Prostate gland (tissue), 2 donors: ENCODE measurements at regions not wholly inside any gene's neighbourhood (a gene's known extent, or its start where the extent isn't known, plus 50 kb on each side); places are given as distances from the start of the nearest gene placed in this dataset.

ENCODE experiments used
- DNase-seq: peaks from one replicate; pipeline ENCODE4 v3.0.0-alpha.2; 2019; ENCODE audit warnings: low spot score
- H3K27ac ChIP-seq, 2 donors: fragments of 200-600 bp; sonication (generic); 2 replicates each; pipeline ENCODE4 v1.5.1; 2017 to 2019
- H3K27me3 ChIP-seq: fragments of 200-600 bp; sonication (generic); replicated peaks from 2 replicates; pipeline ENCODE4 v1.5.1; 2019; ENCODE audit not compliant: insufficient read depth
- H3K36me3 ChIP-seq, 2 donors: fragments of 200-600 bp; sonication (generic); 1 replicate in 1 of 2; 2 replicates in 1 of 2; pipeline versions ENCODE4 v1.5.1 to v1.8.1; 2017 to 2019
- H3K4me1 ChIP-seq: fragments of 200-600 bp; sonication (generic); replicated peaks from 2 replicates; pipeline ENCODE4 v1.5.1; 2019
- H3K4me3 ChIP-seq, 2 donors: fragments of 200-600 bp; sonication (generic); 2 replicates each; pipeline ENCODE4 v1.5.1; 2017 to 2019
- H3K9me3 ChIP-seq: fragments of 200-600 bp; sonication (generic); 2 replicates; pipeline ENCODE4 v1.5.1; 2017
- CTCF ChIP-seq, 4 experiments: fragments of 200-600 bp in 2 of 4; fragments of 450-650 bp in 2 of 4; sonication (generic) in 2 of 4; IDR thresholded peaks; 1 replicate in 3 of 4; 2 replicates in 1 of 4; pipeline ENCODE4 v1.5.1; 2016 to 2019; ENCODE audit warnings: antibody characterized with exemption in 4 of 4, mild to moderate bottlenecking in 2 of 4, moderate library complexity in 2 of 4
- POLR2A ChIP-seq: fragments of 450-650 bp; IDR thresholded peaks from one replicate; pipeline ENCODE4 v1.6.1; 2016; ENCODE audit warnings: antibody characterized with exemption, mild to moderate bottlenecking
- POLR2AphosphoS5 ChIP-seq: sonication (generic); formaldehyde crosslinking; IDR thresholded peaks from one replicate; pipeline ENCODE4 v1.6.1; 2017; ENCODE audit warnings: antibody characterized with exemption
- WGBS: methylation state at CpG from one replicate; pipeline ENCODE4 v1.1.5; 2018; 5-methylcytosine and 5-hydroxymethylcytosine counted together
- intact Hi-C: fragments of 100-400 bp; cut with DNase I; formaldehyde crosslinking; loops from one replicate; pipeline ENCODE4 v1.14.2; 2022

- no peaks in the 10 kb centered on the region for H3K4me1 ChIP-seq
- WGBS: 70% methylated on average over 16 of the region's 16 CpGs
- H3K9me3 ChIP-seq: no peaks in the 10 kb centered on the region
- intact Hi-C loops: no loop called here
- H3K27me3 ChIP-seq: no peaks in the 10 kb centered on the region
- H3K4me3 ChIP-seq: no peak overlapping the region
- TF ChIP-seq POLR2A (no peak), POLR2AphosphoS5 (no peak), CTCF (IDR thresholded peaks at IDR 0.05) (no peak)
- no peaks in the 10 kb centered on the region for H3K36me3 ChIP-seq
- H3K27ac ChIP-seq: no peak overlapping the region
- no peak for DNase-seq
Measured at GRCh38 chr13:112229992-112230872, 145.9 kb upstream of the SPACA7 start.

- WGBS: 90% methylated on average over 21 of the region's 21 CpGs
- TF ChIP-seq POLR2AphosphoS5: no peak
- no peak for TF ChIP-seq POLR2A
- no peak for TF ChIP-seq CTCF (IDR thresholded peaks at IDR 0.05)
Measured at GRCh38 chr13:112231451-112232083, 144.6 kb upstream of the SPACA7 start.

GRCh38 chr13:112233256-112233655 is 142.9 kb upstream of the SPACA7 start:
- Histone ChIP-seq H3K4me1 (no peaks in the 10 kb centered on the region), H3K27ac (no peak overlapping the region), H3K27me3 (peaks cover 3% of the 10 kb centered on the region), H3K36me3 (no peaks in the 10 kb centered on the region), H3K4me3 (no peak overlapping the region), H3K9me3 (no peaks in the 10 kb centered on the region)
- 74% methylated on average over 4 of the region's 18 CpGs for WGBS
- no peak for DNase-seq
- intact Hi-C loops: no loop called here
- no peak for TF ChIP-seq POLR2AphosphoS5
- no peak for TF ChIP-seq CTCF (IDR thresholded peaks at IDR 0.05)
- no peak for TF ChIP-seq POLR2A

More at GRCh38 chr13:112231451-112232083, 144.6 kb upstream of the SPACA7 start:
- H3K27me3 ChIP-seq: peaks cover 2% of the 10 kb centered on the region
- no peak for DNase-seq
- intact Hi-C loops: no loop called here
- H3K36me3 ChIP-seq: no peaks in the 10 kb centered on the region
- H3K4me3 ChIP-seq: no peak overlapping the region
- no peaks in the 10 kb centered on the region for H3K9me3 ChIP-seq
- no peaks in the 10 kb centered on the region for H3K4me1 ChIP-seq
- no peak overlapping the region for H3K27ac ChIP-seq

GRCh38 chr13:112233716-112234115 is 142.4 kb upstream of the SPACA7 start:
- no peak overlapping the region for H3K4me3 ChIP-seq
- intact Hi-C loops: no loop called here
- no peak for DNase-seq
- H3K27ac ChIP-seq: no peak overlapping the region
- peaks cover 3% of the 10 kb centered on the region for H3K27me3 ChIP-seq
- H3K4me1 ChIP-seq: no peaks in the 10 kb centered on the region
- no peaks in the 10 kb centered on the region for H3K36me3 ChIP-seq
- no peaks in the 10 kb centered on the region for H3K9me3 ChIP-seq
- TF ChIP-seq CTCF (IDR thresholded peaks at IDR 0.05) (no peak), POLR2A (no peak), POLR2AphosphoS5 (no peak)
- WGBS: 88% methylated on average over 8 of the region's 8 CpGs
